Astrocyte of the spinal cord (primary cell): ENCODE measurements at regions not wholly inside any gene's neighbourhood (a gene's known extent, or its start where the extent isn't known, plus 50 kb on each side); places are given as distances from the start of the nearest gene placed in this dataset.

Experiments
- DNase-seq: peaks from one replicate; pipeline ENCODE4 v3.0.0; 2011; ENCODE audit warnings: low read depth, low spot score
- H3K4me3 ChIP-seq: 2 replicates; pipeline ENCODE4 v1.5.1; 2011; ENCODE audit warnings: low read depth, mild to moderate bottlenecking, low read length, moderate library complexity
- CTCF ChIP-seq: IDR thresholded peaks from 2 replicates; pipeline ENCODE4 v1.5.1; 2012; ENCODE audit warnings: low read depth, mild to moderate bottlenecking, low read length, inconsistent platforms
- in situ Hi-C: cut with HindIII; loops from 2 replicates; pipeline ENCODE4 v1.10.0; 2017; ENCODE audit warnings: low sequenced_read_pairs

GRCh38 chr12:131550121-131550520 is 160.8 kb upstream of the SFSWAP start:
- in situ Hi-C loops, result no loop called here
- TF ChIP-seq CTCF, result no peak
- no peak overlapping the region for H3K4me3 ChIP-seq
- DNase-seq, result no peak

- in situ Hi-C loops, result no loop called here
- no peak for TF ChIP-seq CTCF
- no peak overlapping the region for H3K4me3 ChIP-seq
- no peak for DNase-seq
Measured at GRCh38 chr12:131551675-131552491, 159.0 kb upstream of the SFSWAP start.

GRCh38 chr12:131552492-131552863 is 158.4 kb upstream of the SFSWAP start:
- H3K4me3 ChIP-seq, result no peak overlapping the region
- no peak for TF ChIP-seq CTCF
- no peak for DNase-seq
- in situ Hi-C loops, result no loop called here

- in situ Hi-C loops, result no loop called here
- no peak overlapping the region for H3K4me3 ChIP-seq
Measured at GRCh38 chr12:131553096-131553777, 157.7 kb upstream of the SFSWAP start.

GRCh38 chr12:131555197-131555846 is 155.6 kb upstream of the SFSWAP start:
- no peak for DNase-seq
- in situ Hi-C loops, result no loop called here
- H3K4me3 ChIP-seq, result no peak overlapping the region
- no peak for TF ChIP-seq CTCF

More at GRCh38 chr12:131553096-131553777, 157.7 kb upstream of the SFSWAP start:
- no peak for DNase-seq
- no peak for TF ChIP-seq CTCF

GRCh38 chr12:131555866-131556265 is 155.0 kb upstream of the SFSWAP start:
- no peak overlapping the region for H3K4me3 ChIP-seq

More at GRCh38 chr12:131555866-131556265, 155.0 kb upstream of the SFSWAP start:
- no peak for TF ChIP-seq CTCF
- no peak for DNase-seq
- in situ Hi-C loops, result no loop called here
